Loucy (cell line): ENCODE measurements at regions not wholly inside any gene's neighbourhood (a gene's known extent, or its start where the extent isn't known, plus 50 kb on each side); places are given as distances from the start of the nearest gene placed in this dataset.

ENCODE experiments used
- EZH2phosphoT487 ChIP-seq: fragments of 200-600 bp; IDR thresholded peaks from 2 replicates; pipeline ENCODE4 v1.6.1; 2018; ENCODE audit warnings: antibody characterized with exemption, mild to moderate bottlenecking, moderate library complexity, borderline replicate concordance
- TF ChIP-seq, protein P1 (sequence below): fragments of 200-600 bp; sonication (generic); conservative IDR thresholded peaks from 2 replicates; pipeline ENCODE4 v1.5.1; 2014; ENCODE audit warnings: mild to moderate bottlenecking, antibody characterized with exemption, low read length

GRCh38 chr4:137106287-137106686 is 426.0 kb downstream of the PCDH18 start:
- TF ChIP-seq, protein P1, sequence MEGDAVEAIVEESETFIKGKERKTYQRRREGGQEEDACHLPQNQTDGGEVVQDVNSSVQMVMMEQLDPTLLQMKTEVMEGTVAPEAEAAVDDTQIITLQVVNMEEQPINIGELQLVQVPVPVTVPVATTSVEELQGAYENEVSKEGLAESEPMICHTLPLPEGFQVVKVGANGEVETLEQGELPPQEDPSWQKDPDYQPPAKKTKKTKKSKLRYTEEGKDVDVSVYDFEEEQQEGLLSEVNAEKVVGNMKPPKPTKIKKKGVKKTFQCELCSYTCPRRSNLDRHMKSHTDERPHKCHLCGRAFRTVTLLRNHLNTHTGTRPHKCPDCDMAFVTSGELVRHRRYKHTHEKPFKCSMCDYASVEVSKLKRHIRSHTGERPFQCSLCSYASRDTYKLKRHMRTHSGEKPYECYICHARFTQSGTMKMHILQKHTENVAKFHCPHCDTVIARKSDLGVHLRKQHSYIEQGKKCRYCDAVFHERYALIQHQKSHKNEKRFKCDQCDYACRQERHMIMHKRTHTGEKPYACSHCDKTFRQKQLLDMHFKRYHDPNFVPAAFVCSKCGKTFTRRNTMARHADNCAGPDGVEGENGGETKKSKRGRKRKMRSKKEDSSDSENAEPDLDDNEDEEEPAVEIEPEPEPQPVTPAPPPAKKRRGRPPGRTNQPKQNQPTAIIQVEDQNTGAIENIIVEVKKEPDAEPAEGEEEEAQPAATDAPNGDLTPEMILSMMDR = no peak
- no peak for TF ChIP-seq EZH2phosphoT487
